ENCODE measurements at regions not wholly inside any gene's neighbourhood (a gene's known extent, or its start where the extent isn't known, plus 50 kb on each side); places are given as distances from the start of the nearest gene placed in this dataset.

DNA sequence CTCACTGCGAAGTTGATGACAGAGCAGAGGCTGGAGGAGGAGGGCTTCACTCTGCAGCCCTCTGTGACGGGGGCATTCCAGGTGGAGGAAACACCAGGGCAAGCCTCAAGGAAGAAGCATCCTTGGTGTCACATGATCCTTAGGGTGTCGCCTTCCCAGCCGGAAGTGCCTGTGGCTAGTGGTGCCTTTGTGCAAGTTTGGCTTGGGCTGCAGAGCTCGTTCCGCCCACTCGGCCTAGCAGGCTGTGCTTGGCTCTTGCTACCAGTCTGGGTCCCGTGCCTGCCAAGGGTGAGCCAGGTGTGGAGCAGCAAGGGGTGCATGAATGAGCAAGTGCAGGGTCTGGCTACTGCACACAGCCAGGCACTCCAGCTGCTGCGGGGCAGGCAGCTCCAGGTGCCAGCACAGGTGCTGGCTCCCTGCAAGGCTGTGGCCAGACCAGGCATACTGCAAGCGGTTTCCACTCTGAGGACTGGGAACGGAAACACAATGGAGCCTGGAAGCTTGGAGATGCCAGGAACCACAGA is 325.3 kb upstream of the SMIM21 start:
- TF ChIP-seq CTCF (IDR thresholded peaks at IDR 0.05): no peak
- TF ChIP-seq POLR2A (IDR thresholded peaks at IDR 0.05): no peak

Measured in adrenal gland (tissue), 5 donors.